Breast epithelium (tissue), 3 donors: ENCODE measurements at regions not wholly inside any gene's neighbourhood (a gene's known extent, or its start where the extent isn't known, plus 50 kb on each side); places are given as distances from the start of the nearest gene placed in this dataset.

ENCODE experiments used
- CTCF ChIP-seq, 3 donors: fragments of 450-650 bp; IDR thresholded peaks; one replicate each; pipeline ENCODE4 v1.5.1; 2016 to 2017; ENCODE audit warnings: antibody characterized with exemption in 3 of 3, mild to moderate bottlenecking in 3 of 3, moderate library complexity in 3 of 3
- POLR2AphosphoS5 ChIP-seq, 3 donors: sonication (generic); formaldehyde crosslinking; IDR thresholded peaks; one replicate each; pipeline ENCODE4 v1.6.1; 2017; ENCODE audit warnings: antibody characterized with exemption in 3 of 3

GRCh38 chr12:83575326-83575725 lies 888.6 kb downstream of the TMTC2 start:
- TF ChIP-seq POLR2AphosphoS5 (IDR thresholded peaks at IDR 0.05), result no peak
- TF ChIP-seq CTCF (IDR thresholded peaks at IDR 0.05), result no peak
